DMS53 (cell line): ENCODE measurements at regions not wholly inside any gene's neighbourhood (a gene's known extent, or its start where the extent isn't known, plus 50 kb on each side); places are given as distances from the start of the nearest gene placed in this dataset.
"Not testable (repeated sequence)": the region's sequence is repeated elsewhere in the genome, so short reads cannot be mapped to it uniquely, and the experiment has no call there.

Experiments
- DNase-seq: peaks from one replicate; lab custom pipeline; 2025; lab: John Stamatoyannopoulos, UW

- peak; percentile 92 for DNase-seq
Measured at GRCh38 chr2:42999391-42999841, 207.0 kb upstream of the HAAO start.

GRCh38 chr2:42998721-42999120 lies 206.3 kb upstream of the HAAO start:
- DNase-seq = no peak

- no peak for DNase-seq
Measured at GRCh38 chr2:42996528-42996927, 204.1 kb upstream of the HAAO start.

- DNase-seq = no peak
Measured at GRCh38 chr2:42995752-42996422, 203.5 kb upstream of the HAAO start.

- peak; percentile 25 for DNase-seq
Measured at GRCh38 chr2:42989283-42990081, 197.1 kb upstream of the HAAO start.

- DNase-seq = not testable (repeated sequence)
Measured at GRCh38 chr2:42988055-42988454, 195.7 kb upstream of the HAAO start.

- no peak for DNase-seq
Measured at GRCh38 chr2:42987112-42987922, 194.9 kb upstream of the HAAO start.

GRCh38 chr2:42984617-42985016 lies 192.2 kb upstream of the HAAO start:
- DNase-seq = no peak

GRCh38 chr2:42984081-42984480 lies 191.7 kb upstream of the HAAO start:
- DNase-seq = no peak

- DNase-seq = no peak
Measured at GRCh38 chr2:42980764-42981416, 188.5 kb upstream of the HAAO start.

GRCh38 chr2:42979870-42980763 lies 187.7 kb upstream of the HAAO start:
- peak; percentile 59 for DNase-seq

- peak; percentile 75 for DNase-seq
Measured at GRCh38 chr2:42979416-42979869, 187.1 kb upstream of the HAAO start.

- peak; percentile 56 for DNase-seq
Measured at GRCh38 chr2:42978887-42979415, 186.6 kb upstream of the HAAO start.

- peak; percentile 73 for DNase-seq
Measured at GRCh38 chr2:42978175-42978886, 185.9 kb upstream of the HAAO start.

GRCh38 chr2:42977270-42978174 lies 185.1 kb upstream of the HAAO start:
- no peak for DNase-seq

- DNase-seq = no peak
Measured at GRCh38 chr2:42976351-42976750, 184.0 kb upstream of the HAAO start.

- DNase-seq = peak; percentile 61
Measured at GRCh38 chr2:42974721-42975717, 182.6 kb upstream of the HAAO start.
